Keratinocyte (primary cell): ENCODE measurements at regions not wholly inside any gene's neighbourhood (a gene's known extent, or its start where the extent isn't known, plus 50 kb on each side); places are given as distances from the start of the nearest gene placed in this dataset.

Experiments
- EZH2 ChIP-seq: IDR thresholded peaks from one replicate; pipeline ENCODE4 v1.6.1; 2012; ENCODE audit warnings: inconsistent platforms, mild to moderate bottlenecking, low read length, moderate library complexity
- TF ChIP-seq, protein P1 (sequence below), 3 experiments: IDR thresholded peaks in 1 of 3; conservative IDR thresholded peaks in 1 of 3; optimal IDR thresholded peaks in 1 of 3; 2 replicates in 2 of 3; 3 replicates in 1 of 3; pipeline versions ENCODE3 to v1.5.1; 2011; ENCODE audit warnings: low read length in 3 of 3, mild to moderate bottlenecking in 3 of 3, moderate library complexity in 2 of 3, control low read depth in 1 of 3, inconsistent platforms in 1 of 3; ENCODE audit not compliant: insufficient read depth in 2 of 3; ENCODE audit errors: extremely low read depth in 1 of 3

DNA sequence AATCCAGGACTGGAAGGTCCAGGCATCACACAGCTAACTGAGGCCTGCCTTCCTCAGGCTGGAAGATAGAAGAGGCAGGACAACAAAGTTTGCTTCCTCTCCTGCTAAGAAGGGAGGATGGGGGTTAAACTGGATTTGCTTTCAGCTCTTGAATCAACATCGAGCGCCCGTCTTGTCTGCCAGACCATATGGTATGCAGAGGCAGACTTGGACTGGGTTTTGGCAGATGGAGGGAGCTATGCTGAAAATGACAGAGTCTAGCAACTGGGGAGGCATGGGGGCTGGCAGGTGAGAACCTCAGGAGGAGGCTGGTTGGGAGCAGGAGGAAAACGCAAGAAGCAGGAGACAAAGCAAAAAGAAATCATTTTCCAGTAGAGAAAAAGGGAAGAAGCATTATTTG, 289.5 kb upstream of the IL12B start:
- TF ChIP-seq, protein P1, sequence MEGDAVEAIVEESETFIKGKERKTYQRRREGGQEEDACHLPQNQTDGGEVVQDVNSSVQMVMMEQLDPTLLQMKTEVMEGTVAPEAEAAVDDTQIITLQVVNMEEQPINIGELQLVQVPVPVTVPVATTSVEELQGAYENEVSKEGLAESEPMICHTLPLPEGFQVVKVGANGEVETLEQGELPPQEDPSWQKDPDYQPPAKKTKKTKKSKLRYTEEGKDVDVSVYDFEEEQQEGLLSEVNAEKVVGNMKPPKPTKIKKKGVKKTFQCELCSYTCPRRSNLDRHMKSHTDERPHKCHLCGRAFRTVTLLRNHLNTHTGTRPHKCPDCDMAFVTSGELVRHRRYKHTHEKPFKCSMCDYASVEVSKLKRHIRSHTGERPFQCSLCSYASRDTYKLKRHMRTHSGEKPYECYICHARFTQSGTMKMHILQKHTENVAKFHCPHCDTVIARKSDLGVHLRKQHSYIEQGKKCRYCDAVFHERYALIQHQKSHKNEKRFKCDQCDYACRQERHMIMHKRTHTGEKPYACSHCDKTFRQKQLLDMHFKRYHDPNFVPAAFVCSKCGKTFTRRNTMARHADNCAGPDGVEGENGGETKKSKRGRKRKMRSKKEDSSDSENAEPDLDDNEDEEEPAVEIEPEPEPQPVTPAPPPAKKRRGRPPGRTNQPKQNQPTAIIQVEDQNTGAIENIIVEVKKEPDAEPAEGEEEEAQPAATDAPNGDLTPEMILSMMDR (optimal IDR thresholded peaks at IDR 0.05 in 1 of 3, IDR thresholded peaks at IDR 0.05 in 1 of 3, conservative IDR thresholded peaks at IDR 0.05 in 1 of 3; ENCODE audit: extremely low read depth in 1 of 3, insufficient read depth in 2 of 3, low read length in 3 of 3), result no peak
- TF ChIP-seq EZH2, result no peak
